Mucosa of descending colon (tissue), 3 donors: ENCODE measurements at regions not wholly inside any gene's neighbourhood (a gene's known extent, or its start where the extent isn't known, plus 50 kb on each side); places are given as distances from the start of the nearest gene placed in this dataset.

Source experiments
- ATAC-seq: fragments of 200-7000 bp; cut with Tn5 transposase; one replicate; pipeline ENCODE4 v1.9.1; 2020; ENCODE audit warnings: mild to moderate bottlenecking, moderate library complexity
- DNase-seq, 3 donors: peaks; one replicate each; pipeline ENCODE4 v3.0.0-alpha.2; 2020
- H3K36me3 ChIP-seq: fragments of 200-600 bp; one replicate; pipeline ENCODE4 v1.8.0; 2021; ENCODE audit warnings: low read depth, mild to moderate bottlenecking
- H3K4me1 ChIP-seq: fragments of 200-600 bp; one replicate; pipeline ENCODE4 v1.8.0; 2021; ENCODE audit warnings: low read depth, mild to moderate bottlenecking
- H3K4me3 ChIP-seq: fragments of 200-600 bp; one replicate; pipeline ENCODE4 v1.8.0; 2021; ENCODE audit warnings: mild to moderate bottlenecking
- H3K9me3 ChIP-seq: fragments of 200-600 bp; one replicate; pipeline ENCODE4 v1.8.0; 2021; ENCODE audit warnings: mild to moderate bottlenecking
- CTCF ChIP-seq: fragments of 200-600 bp; IDR thresholded peaks from one replicate; pipeline ENCODE4 v1.8.0; 2022; ENCODE audit warnings: antibody characterized with exemption, mild to moderate bottlenecking
- intact Hi-C, 2 donors: fragments of 100-400 bp; cut with DNase I in 1 of 2; cut with micrococcal nuclease in 1 of 2; formaldehyde crosslinking; loops; one replicate each; pipeline versions ENCODE4 v1.11.0 to v1.11.1; 2022; cut with DNase I, micrococcal nuclease
- donor health status: DM: no; HTN: no; CAD: no; lungs with moderate emphysema.
- donor health status: DM: no; HTN: no; CAD: no.
- donor health status: DM: no; HTN: yes; CAD: no.

- Histone ChIP-seq H3K36me3 (no peaks in the 10 kb centered on the region), H3K4me1 (no peaks in the 10 kb centered on the region), H3K9me3 (no peaks in the 10 kb centered on the region), H3K4me3 (no peak overlapping the region)
- no peak for TF ChIP-seq CTCF
- intact Hi-C loops, result no loop called here
- ATAC-seq (no peak), DNase-seq (no peak)
Measured at GRCh38 chrX:13180807-13181206, 136.4 kb upstream of the FAM9C start.

- intact Hi-C loops, result no loop called here
- no peaks in the 10 kb centered on the region for H3K4me1 ChIP-seq
- H3K36me3 ChIP-seq, result no peaks in the 10 kb centered on the region
- no peak for ATAC-seq
- no peaks in the 10 kb centered on the region for H3K9me3 ChIP-seq
- no peak overlapping the region for H3K4me3 ChIP-seq
- TF ChIP-seq CTCF, result no peak
- DNase-seq, result no peak
Measured at GRCh38 chrX:13179586-13179985, 135.2 kb upstream of the FAM9C start.

- TF ChIP-seq CTCF, result no peak
Measured at GRCh38 chrX:13179100-13179499, 134.7 kb upstream of the FAM9C start.

GRCh38 chrX:13177921-13178566 lies 133.6 kb upstream of the FAM9C start:
- DNase-seq (no peak), ATAC-seq (no peak)
- TF ChIP-seq CTCF, result no peak
- H3K36me3 ChIP-seq, result no peaks in the 10 kb centered on the region
- no peaks in the 10 kb centered on the region for H3K9me3 ChIP-seq
- H3K4me1 ChIP-seq, result no peaks in the 10 kb centered on the region
- no peak overlapping the region for H3K4me3 ChIP-seq
- intact Hi-C loops, result no loop called here

More at GRCh38 chrX:13179100-13179499, 134.7 kb upstream of the FAM9C start:
- intact Hi-C loops, result no loop called here
- DNase-seq, result no peak
- no peaks in the 10 kb centered on the region for H3K9me3 ChIP-seq
- no peaks in the 10 kb centered on the region for H3K36me3 ChIP-seq
- no peak overlapping the region for H3K4me3 ChIP-seq
- ATAC-seq, result no peak
- no peaks in the 10 kb centered on the region for H3K4me1 ChIP-seq

- Histone ChIP-seq H3K36me3 (no peaks in the 10 kb centered on the region), H3K4me1 (no peaks in the 10 kb centered on the region), H3K9me3 (no peaks in the 10 kb centered on the region), H3K4me3 (no peak overlapping the region)
- no peak for TF ChIP-seq CTCF
- DNase-seq, result no peak
- ATAC-seq, result no peak
- intact Hi-C loops, result no loop called here
Measured at GRCh38 chrX:13175056-13175455, 130.6 kb upstream of the FAM9C start.
